HG02610 (cell line): ENCODE measurements at regions not wholly inside any gene's neighbourhood (a gene's known extent, or its start where the extent isn't known, plus 50 kb on each side); places are given as distances from the start of the nearest gene placed in this dataset.

Experiments
- ATAC-seq: cut with Tn5 transposase; IDR thresholded peaks from one replicate; pipeline ENCODE4 v1.9.1; 2021; ENCODE audit warnings: mild to moderate bottlenecking, moderate library complexity; ENCODE audit not compliant: unreplicated experiment

GRCh38 chr10:78571891-78572290 is 496.9 kb upstream of the ZMIZ1 start:
- ATAC-seq: no peak

GRCh38 chr10:78572565-78572964 is 496.2 kb upstream of the ZMIZ1 start:
- ATAC-seq: no peak

DNA sequence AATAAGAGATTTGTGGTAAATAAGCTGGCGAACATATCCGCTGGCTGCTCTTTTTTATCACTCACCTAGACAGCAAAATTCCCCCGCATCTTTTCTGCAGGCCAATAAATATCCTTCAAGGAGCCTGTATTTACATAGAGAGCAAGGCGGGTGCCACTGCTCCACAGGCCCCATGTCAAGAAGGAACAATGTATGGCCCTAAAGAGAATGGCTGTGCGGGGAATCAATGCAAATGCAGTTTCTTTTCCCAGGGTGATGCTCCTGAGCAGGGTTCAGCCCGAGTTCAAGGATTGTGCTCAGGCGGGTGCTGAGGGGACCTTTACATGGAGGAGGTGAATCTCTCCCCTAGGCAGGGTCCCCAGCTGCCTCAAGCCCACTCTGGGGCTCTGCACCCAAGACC is 494.2 kb upstream of the ZMIZ1 start:
- ATAC-seq: no peak

DNA sequence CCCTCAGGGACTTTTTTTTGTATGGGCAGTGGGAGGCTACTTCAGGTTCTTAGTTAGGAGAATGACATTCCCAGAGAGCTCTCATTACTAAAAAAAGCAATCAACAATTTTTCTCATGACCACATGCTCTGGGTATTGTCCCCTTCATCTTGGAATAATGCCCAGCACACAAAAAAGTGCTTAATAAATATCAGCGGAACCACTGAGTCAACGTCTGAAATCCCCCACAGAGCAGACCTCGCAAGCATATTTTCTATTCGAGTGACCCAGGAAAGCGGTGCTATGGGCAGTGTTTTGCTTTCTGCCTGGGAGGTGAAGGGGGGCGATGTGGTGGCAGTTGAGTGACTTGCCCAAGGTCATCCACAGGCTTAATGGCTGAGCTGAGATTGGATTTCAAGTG is 493.4 kb upstream of the ZMIZ1 start:
- no peak for ATAC-seq

DNA sequence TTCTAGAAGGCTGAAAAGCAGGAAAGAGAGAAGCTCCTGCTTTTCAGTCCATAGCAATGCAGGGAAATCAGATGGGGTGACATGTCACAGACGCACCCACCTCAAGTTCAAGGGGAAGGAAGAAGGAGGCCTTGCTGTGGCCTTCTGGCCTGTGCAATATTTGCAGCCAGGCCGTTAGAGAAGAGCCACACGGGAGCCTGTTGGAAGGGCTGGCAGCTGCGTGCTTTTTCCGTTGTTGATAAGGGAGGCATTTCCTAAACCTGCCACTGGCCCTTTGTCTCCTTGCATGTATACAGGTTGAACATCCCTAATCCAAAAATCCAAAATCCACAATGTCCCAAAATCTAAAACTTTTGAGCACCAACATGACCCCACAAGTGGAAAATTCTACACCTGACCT is 492.5 kb upstream of the ZMIZ1 start:
- no peak for ATAC-seq

- ATAC-seq: no peak
These were observed 491.1 kb upstream of the ZMIZ1 start for GRCh38 chr10:78577712-78578111.

GRCh38 chr10:78578929-78579328 is 489.8 kb upstream of the ZMIZ1 start:
- ATAC-seq: peak; percentile 60

DNA sequence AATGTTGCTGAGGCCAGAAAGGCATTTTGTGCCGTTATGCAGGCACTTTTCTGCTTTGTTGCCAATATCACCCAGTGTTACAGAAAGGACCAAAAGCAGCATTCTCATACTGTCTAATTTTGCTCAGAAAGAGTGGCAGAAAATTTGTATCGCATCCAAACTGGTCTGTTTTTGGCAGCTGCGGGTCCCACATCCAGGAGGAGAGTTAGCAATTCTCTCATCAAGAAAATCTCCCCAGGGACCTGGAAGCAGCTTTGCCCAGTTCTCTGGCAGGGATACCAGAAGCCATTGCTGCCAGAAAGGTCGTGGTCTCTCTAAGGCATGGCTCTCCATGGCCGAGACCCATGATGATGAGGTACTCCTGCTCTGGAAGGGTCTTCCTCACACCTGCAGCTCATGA is 489.2 kb upstream of the ZMIZ1 start:
- no peak for ATAC-seq

GRCh38 chr10:78579995-78580394 is 488.8 kb upstream of the ZMIZ1 start:
- ATAC-seq: no peak

DNA sequence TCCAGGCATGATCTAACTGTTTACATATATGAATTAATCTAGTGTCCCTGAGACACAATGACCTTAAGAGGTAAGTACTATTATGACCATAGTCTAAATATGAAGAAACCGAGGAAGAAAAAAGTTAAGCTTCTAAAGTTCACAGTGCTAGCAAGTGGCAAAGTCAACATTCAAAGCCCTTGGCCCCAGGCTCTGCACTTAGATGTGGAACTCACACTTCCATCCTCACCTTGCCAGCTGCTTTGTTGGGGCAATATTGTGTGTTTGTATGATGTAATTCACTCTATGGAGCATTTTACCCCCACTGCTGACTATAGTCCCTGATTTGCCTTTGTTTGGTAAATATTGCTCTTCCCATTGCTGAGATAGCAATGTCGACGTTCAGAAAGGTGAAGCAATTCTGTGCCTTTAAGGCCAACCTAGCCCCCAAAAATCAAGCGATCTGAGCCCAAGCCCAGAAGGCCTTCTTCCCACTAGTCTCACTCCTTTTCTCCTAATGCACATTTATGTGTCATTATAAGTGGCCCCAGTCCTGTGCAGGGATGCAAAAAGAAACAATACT is 487.6 kb upstream of the ZMIZ1 start:
- no peak for ATAC-seq

DNA sequence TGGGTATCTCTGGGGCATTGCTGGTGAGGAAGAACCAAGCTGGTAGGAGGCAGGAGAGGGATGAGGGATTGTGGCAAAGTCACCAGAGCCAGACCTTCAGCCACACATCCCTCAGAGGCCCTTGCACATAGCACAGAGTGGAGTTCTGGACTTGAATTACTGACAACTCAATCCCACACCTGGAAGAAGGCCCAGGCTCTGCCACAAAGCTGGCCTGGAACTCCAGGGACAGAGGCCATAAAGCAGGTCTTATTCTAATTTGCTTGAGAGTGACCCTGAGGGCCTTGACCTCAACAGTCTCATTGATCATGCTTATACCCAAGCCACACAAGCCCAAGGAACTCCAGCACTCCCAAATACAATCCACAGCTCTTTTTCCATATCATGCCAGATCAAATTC is 486.2 kb upstream of the ZMIZ1 start:
- no peak for ATAC-seq

DNA sequence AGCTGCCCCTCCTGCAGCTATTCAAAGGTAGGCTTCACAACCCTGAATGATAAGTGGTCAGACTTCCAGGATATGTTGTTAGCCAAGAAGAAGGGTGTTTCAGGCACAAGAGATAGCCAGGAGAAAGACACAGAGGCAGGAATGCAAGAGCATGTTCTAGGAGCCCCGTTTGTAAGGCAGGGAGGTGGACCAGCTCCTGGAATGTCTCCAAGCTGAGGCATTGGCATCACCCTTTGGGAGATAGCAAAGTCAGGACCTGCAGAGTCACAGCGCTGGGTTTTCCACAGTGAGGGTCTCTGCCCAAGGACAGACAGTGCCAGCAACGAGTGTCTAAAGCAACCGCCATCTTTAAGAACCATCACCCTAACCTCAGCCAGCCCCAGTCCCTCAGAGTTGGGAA is 484.5 kb upstream of the ZMIZ1 start:
- ATAC-seq: no peak

GRCh38 chr10:78584681-78585080 is 484.1 kb upstream of the ZMIZ1 start:
- no peak for ATAC-seq

GRCh38 chr10:78585952-78586351 is 482.8 kb upstream of the ZMIZ1 start:
- no peak for ATAC-seq

DNA sequence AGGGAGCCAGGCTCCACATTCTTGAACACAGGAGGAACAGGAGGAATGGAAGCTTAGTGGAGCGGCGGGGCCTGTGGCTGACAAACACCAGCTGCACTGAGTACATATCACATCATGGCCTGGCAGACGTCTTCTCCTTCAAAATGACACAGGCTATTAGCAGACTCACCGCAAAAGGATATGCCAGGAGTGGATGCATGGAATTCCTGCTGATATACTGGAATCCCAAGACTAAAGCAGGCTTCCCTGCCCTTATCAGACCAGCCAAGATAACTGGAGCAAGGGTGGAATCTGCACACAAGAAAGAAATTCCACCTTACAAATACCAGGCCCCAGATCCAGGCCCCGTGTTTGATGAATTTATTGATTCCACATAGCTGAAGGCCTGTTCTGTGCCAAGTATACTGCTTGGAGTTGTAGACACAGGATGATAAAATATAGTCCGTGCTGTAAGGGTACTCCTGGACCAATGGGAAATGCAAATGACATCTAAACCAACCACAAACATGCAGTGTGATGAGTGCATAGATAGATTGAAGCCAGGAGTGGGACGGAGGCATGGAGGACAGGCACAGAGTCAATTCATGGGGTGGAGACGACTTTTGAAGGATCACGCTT is 480.5 kb upstream of the ZMIZ1 start:
- ATAC-seq: no peak

GRCh38 chr10:78589687-78590086 is 479.1 kb upstream of the ZMIZ1 start:
- ATAC-seq: no peak

GRCh38 chr10:78591066-78591465 is 477.7 kb upstream of the ZMIZ1 start:
- ATAC-seq: no peak

DNA sequence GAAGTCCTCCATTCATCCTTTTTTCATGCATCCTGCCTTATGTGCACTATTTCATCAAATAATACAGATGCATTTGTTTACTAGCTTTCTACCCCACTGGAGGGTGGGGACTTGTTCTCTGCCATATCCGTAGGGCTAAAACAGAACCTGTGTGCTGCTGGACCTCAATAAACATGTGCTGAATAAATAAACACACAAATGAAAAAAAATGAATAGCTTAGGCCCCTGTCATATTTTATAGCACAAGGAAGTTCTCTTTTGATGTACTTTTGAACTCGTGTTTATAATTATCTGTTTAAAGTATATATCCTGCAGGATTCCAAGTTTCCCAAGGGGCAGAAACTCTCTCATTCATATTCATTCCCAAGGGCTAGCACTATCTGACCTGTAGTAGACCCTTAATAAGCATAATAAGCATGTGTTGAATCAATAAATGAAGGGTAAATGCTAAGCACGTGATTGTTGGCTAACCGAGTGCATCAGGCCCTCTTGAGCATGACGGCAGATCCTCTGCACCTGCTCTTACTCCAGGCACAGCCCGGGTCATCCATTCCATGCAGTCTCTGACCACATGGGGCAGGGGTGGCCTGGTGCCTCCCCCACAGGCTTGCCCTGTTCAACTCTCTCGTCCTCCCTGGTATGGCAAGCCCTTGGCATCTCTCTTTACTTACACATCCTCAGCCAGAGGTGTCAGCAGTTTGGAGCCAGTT is 474.1 kb upstream of the ZMIZ1 start:
- no peak for ATAC-seq

GRCh38 chr10:78595269-78595619 is 473.5 kb upstream of the ZMIZ1 start:
- ATAC-seq: no peak

- ATAC-seq: no peak
These were observed 472.2 kb upstream of the ZMIZ1 start for GRCh38 chr10:78596556-78596955.

- no peak for ATAC-seq
These were observed 470.8 kb upstream of the ZMIZ1 start for GRCh38 chr10:78597796-78598555.
